ENCODE measurements at regions not wholly inside any gene's neighbourhood (a gene's known extent, or its start where the extent isn't known, plus 50 kb on each side); places are given as distances from the start of the nearest gene placed in this dataset.

GRCh38 chr15:57782731-57783130, 76.2 kb downstream of the POLR2M start:
- Histone ChIP-seq H3K4me1 (ENCODE audit: insufficient read depth, insufficient read length) (no peaks in the 10 kb centered on the region), H3K4me3 (ENCODE audit: insufficient read length, low read depth) (no peak overlapping the region), H3K9me3 (ENCODE audit: insufficient read depth, low read length) (no peaks in the 10 kb centered on the region), H3K36me3 (ENCODE audit: insufficient read depth, insufficient read length, low read length) (no peaks in the 10 kb centered on the region), H3K27me3 (ENCODE audit: insufficient read depth, insufficient read length) (no peaks in the 10 kb centered on the region), H3K9ac (ENCODE audit: insufficient read length, low read depth) (no peak overlapping the region)
- DNase-seq (ENCODE audit: low read depth, low spot score): no peak
- TF ChIP-seq ZNF274 (IDR thresholded peaks at IDR 0.05; ENCODE audit: low read depth, low read length) (no peak), YY1 (IDR thresholded peaks at IDR 0.05; ENCODE audit: insufficient read depth, insufficient read length) (no peak), SUZ12 (IDR thresholded peaks at IDR 0.05; ENCODE audit: extremely low read depth, insufficient read depth, insufficient read length) (no peak)

DNA sequence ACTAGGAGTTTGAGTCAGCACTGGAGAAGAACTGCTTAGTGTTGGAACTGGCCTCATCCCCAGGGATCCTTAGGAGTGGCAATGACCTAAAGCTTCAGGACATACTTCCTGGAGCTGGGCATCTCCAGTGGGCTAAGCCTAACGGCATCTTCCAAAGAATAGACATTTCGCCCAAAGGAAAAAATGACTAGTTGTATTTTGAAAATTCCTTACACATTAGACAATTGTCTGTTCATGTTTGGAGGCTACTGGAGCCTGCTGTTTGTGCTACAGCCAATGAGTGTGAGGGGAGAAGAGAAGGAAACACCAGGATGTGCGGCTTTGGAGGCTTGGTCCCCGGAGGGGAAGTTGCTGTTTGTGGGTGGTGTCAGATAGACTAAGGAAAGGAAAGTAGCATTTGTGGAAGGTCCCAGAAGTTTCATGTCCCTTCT, 77.6 kb downstream of the POLR2M start:
- no peaks in the 10 kb centered on the region for H3K27me3 ChIP-seq (ENCODE audit: insufficient read depth, insufficient read length)
- H3K9ac ChIP-seq (ENCODE audit: insufficient read length, low read depth): no peak overlapping the region
- H3K4me3 ChIP-seq (ENCODE audit: insufficient read length, low read depth): no peak overlapping the region
- H3K36me3 ChIP-seq (ENCODE audit: insufficient read depth, insufficient read length, low read length): no peaks in the 10 kb centered on the region
- no peaks in the 10 kb centered on the region for H3K9me3 ChIP-seq (ENCODE audit: insufficient read depth, low read length)
- no peak for DNase-seq (ENCODE audit: low read depth, low spot score)
- H3K4me1 ChIP-seq (ENCODE audit: insufficient read depth, insufficient read length): no peaks in the 10 kb centered on the region
- TF ChIP-seq YY1 (IDR thresholded peaks at IDR 0.05; ENCODE audit: insufficient read depth, insufficient read length): no peak
- no peak for TF ChIP-seq ZNF274 (IDR thresholded peaks at IDR 0.05; ENCODE audit: low read depth, low read length)
- no peak for TF ChIP-seq SUZ12 (IDR thresholded peaks at IDR 0.05; ENCODE audit: extremely low read depth, insufficient read depth, insufficient read length)

- Histone ChIP-seq H3K36me3 (ENCODE audit: insufficient read depth, insufficient read length, low read length) (no peaks in the 10 kb centered on the region), H3K27me3 (ENCODE audit: insufficient read depth, insufficient read length) (no peaks in the 10 kb centered on the region), H3K9me3 (ENCODE audit: insufficient read depth, low read length) (no peaks in the 10 kb centered on the region), H3K4me3 (ENCODE audit: insufficient read length, low read depth) (no peak overlapping the region), H3K4me1 (ENCODE audit: insufficient read depth, insufficient read length) (no peaks in the 10 kb centered on the region), H3K9ac (ENCODE audit: insufficient read length, low read depth) (no peak overlapping the region)
- no peak for DNase-seq (ENCODE audit: low read depth, low spot score)
- TF ChIP-seq SUZ12 (IDR thresholded peaks at IDR 0.05; ENCODE audit: extremely low read depth, insufficient read depth, insufficient read length) (no peak), YY1 (IDR thresholded peaks at IDR 0.05; ENCODE audit: insufficient read depth, insufficient read length) (no peak), ZNF274 (IDR thresholded peaks at IDR 0.05; ENCODE audit: low read depth, low read length) (no peak)
Measured at GRCh38 chr15:57785039-57785438, 78.5 kb downstream of the POLR2M start.

GRCh38 chr15:57785959-57786358, 79.4 kb downstream of the POLR2M start:
- no peak for TF ChIP-seq ZNF274 (IDR thresholded peaks at IDR 0.05; ENCODE audit: low read depth, low read length)
- no peak for TF ChIP-seq SUZ12 (IDR thresholded peaks at IDR 0.05; ENCODE audit: extremely low read depth, insufficient read depth, insufficient read length)
- no peak for TF ChIP-seq YY1 (IDR thresholded peaks at IDR 0.05; ENCODE audit: insufficient read depth, insufficient read length)
- H3K9ac ChIP-seq (ENCODE audit: insufficient read length, low read depth): no peak overlapping the region
- H3K27me3 ChIP-seq (ENCODE audit: insufficient read depth, insufficient read length): no peaks in the 10 kb centered on the region
- H3K4me3 ChIP-seq (ENCODE audit: insufficient read length, low read depth): no peak overlapping the region
- DNase-seq (ENCODE audit: low read depth, low spot score): no peak
- H3K4me1 ChIP-seq (ENCODE audit: insufficient read depth, insufficient read length): no peaks in the 10 kb centered on the region
- no peaks in the 10 kb centered on the region for H3K36me3 ChIP-seq (ENCODE audit: insufficient read depth, insufficient read length, low read length)
- no peaks in the 10 kb centered on the region for H3K9me3 ChIP-seq (ENCODE audit: insufficient read depth, low read length)

DNA sequence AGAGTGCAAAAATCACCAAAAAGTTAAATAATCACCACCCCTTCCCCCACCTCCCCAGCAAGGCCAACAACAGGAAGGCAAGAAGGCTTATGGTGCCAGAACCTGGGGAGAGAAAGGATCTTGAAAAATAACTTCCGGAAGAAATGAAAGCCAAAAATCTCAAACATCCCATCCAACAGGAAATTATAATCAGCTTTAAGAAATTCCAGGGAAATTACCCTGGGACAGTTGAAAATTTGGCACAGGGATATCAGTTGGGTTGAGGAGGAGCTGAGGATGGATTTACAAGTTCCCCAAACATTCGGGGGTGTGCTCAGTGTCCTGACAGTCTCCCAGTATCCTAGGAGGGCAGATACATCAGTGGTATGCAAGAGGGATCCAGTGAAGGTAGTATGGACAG, 82.7 kb downstream of the POLR2M start:
- H3K9me3 ChIP-seq (ENCODE audit: insufficient read depth, low read length): no peaks in the 10 kb centered on the region
- no peak for DNase-seq (ENCODE audit: low read depth, low spot score)
- H3K27me3 ChIP-seq (ENCODE audit: insufficient read depth, insufficient read length): no peaks in the 10 kb centered on the region
- H3K36me3 ChIP-seq (ENCODE audit: insufficient read depth, insufficient read length, low read length): no peaks in the 10 kb centered on the region
- H3K9ac ChIP-seq (ENCODE audit: insufficient read length, low read depth): no peak overlapping the region
- H3K4me3 ChIP-seq (ENCODE audit: insufficient read length, low read depth): no peak overlapping the region
- TF ChIP-seq ZNF274 (IDR thresholded peaks at IDR 0.05; ENCODE audit: low read depth, low read length) (no peak), SUZ12 (IDR thresholded peaks at IDR 0.05; ENCODE audit: extremely low read depth, insufficient read depth, insufficient read length) (no peak), YY1 (IDR thresholded peaks at IDR 0.05; ENCODE audit: insufficient read depth, insufficient read length) (no peak)
- no peaks in the 10 kb centered on the region for H3K4me1 ChIP-seq (ENCODE audit: insufficient read depth, insufficient read length)

DNA sequence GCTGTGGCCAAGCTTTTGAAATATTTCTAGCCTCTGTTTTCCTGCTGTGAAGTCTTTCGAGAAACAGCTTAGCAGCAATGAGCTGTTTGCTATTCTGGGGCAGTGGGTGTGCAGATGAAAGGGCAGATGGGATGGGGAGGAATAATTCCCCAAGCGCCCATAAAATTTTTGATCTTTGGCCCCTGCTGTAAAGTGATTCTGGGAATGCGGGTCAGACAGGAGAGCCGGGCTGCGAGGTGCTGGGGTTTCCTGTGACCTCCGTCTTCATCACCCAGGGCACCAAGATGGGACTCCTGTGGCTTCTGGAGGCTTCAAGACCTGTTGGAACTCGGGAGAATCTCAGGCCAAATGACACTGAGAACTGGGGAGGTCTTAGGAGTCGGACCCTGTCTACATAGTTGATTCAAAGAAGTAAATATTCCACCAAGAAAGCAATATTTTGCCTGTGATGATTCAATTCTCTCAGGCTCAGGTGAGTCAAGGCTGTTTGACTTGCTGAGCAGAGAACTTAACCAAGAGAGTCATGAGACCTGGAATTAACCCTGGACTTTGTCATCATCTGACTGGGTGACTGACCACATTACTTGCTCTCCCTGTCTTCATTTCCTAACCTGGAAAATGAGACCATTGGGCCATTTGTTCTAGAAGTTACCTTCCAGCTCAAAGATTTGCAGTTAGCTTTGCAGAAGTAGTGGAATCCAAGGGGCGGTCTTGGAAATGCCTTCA, 86.4 kb downstream of the POLR2M start:
- Histone ChIP-seq H3K9me3 (ENCODE audit: insufficient read depth, low read length) (no peaks in the 10 kb centered on the region), H3K4me3 (ENCODE audit: insufficient read length, low read depth) (no peak overlapping the region), H3K9ac (ENCODE audit: insufficient read length, low read depth) (no peak overlapping the region), H3K4me1 (ENCODE audit: insufficient read depth, insufficient read length) (no peaks in the 10 kb centered on the region), H3K27me3 (ENCODE audit: insufficient read depth, insufficient read length) (no peaks in the 10 kb centered on the region), H3K36me3 (ENCODE audit: insufficient read depth, insufficient read length, low read length) (no peaks in the 10 kb centered on the region)
- DNase-seq (ENCODE audit: low read depth, low spot score): peak; percentile 16
- no peak for TF ChIP-seq ZNF274 (IDR thresholded peaks at IDR 0.05; ENCODE audit: low read depth, low read length)
- TF ChIP-seq SUZ12 (IDR thresholded peaks at IDR 0.05; ENCODE audit: extremely low read depth, insufficient read depth, insufficient read length): no peak
- no peak for TF ChIP-seq YY1 (IDR thresholded peaks at IDR 0.05; ENCODE audit: insufficient read depth, insufficient read length)

GRCh38 chr15:57795261-57795660, 88.7 kb downstream of the POLR2M start:
- Histone ChIP-seq H3K36me3 (ENCODE audit: insufficient read depth, insufficient read length, low read length) (no peaks in the 10 kb centered on the region), H3K27me3 (ENCODE audit: insufficient read depth, insufficient read length) (no peaks in the 10 kb centered on the region), H3K4me1 (ENCODE audit: insufficient read depth, insufficient read length) (no peaks in the 10 kb centered on the region), H3K9me3 (ENCODE audit: insufficient read depth, low read length) (no peaks in the 10 kb centered on the region), H3K9ac (ENCODE audit: insufficient read length, low read depth) (no peak overlapping the region), H3K4me3 (ENCODE audit: insufficient read length, low read depth) (no peak overlapping the region)
- no peak for DNase-seq (ENCODE audit: low read depth, low spot score)
- TF ChIP-seq ZNF274 (IDR thresholded peaks at IDR 0.05; ENCODE audit: low read depth, low read length) (no peak), YY1 (IDR thresholded peaks at IDR 0.05; ENCODE audit: insufficient read depth, insufficient read length) (no peak), SUZ12 (IDR thresholded peaks at IDR 0.05; ENCODE audit: extremely low read depth, insufficient read depth, insufficient read length) (no peak)

Data from NT2/D1 (cell line).